ENCODE measurements at regions not wholly inside any gene's neighbourhood (a gene's known extent, or its start where the extent isn't known, plus 50 kb on each side); places are given as distances from the start of the nearest gene placed in this dataset.
"Not testable (repeated sequence)": the region's sequence is repeated elsewhere in the genome, so short reads cannot be mapped to it uniquely, and the experiment has no call there.

GRCh38 chr6:93889713-93890112 lies 470.4 kb upstream of the EPHA7 start:
- Histone ChIP-seq H3K36me3 (ENCODE audit: control insufficient read depth, insufficient read depth, low read length) (no peaks in the 10 kb centered on the region), H3K4me3 (ENCODE audit: extremely low read depth, insufficient read depth, low read length, poor library complexity, severe bottlenecking) (no peak overlapping the region), H3K27ac (ENCODE audit: low read depth, low read length, severe bottlenecking) (no peak overlapping the region), H3K4me1 (ENCODE audit: control insufficient read depth, insufficient read depth, low read length, poor library complexity, severe bottlenecking) (no peaks in the 10 kb centered on the region), H3K9me3 (ENCODE audit: control insufficient read depth, low read length) (no peaks in the 10 kb centered on the region)
- 100% methylated on average over 1 of the region's 2 CpGs; no CpG with 5 or more reads in 1 of the 2 experiments for WGBS, 2 experiments (ENCODE audit: insufficient coverage in 2 of 2)

GRCh38 chr6:93886416-93886815 lies 467.1 kb upstream of the EPHA7 start:
- WGBS, 2 experiments (ENCODE audit: insufficient coverage in 2 of 2): 89 to 92% methylated on average over 1 to 3 of the region's 4 CpGs
- Histone ChIP-seq H3K4me1 (ENCODE audit: control insufficient read depth, insufficient read depth, low read length, poor library complexity, severe bottlenecking) (no peaks in the 10 kb centered on the region), H3K36me3 (ENCODE audit: control insufficient read depth, insufficient read depth, low read length) (no peaks in the 10 kb centered on the region), H3K4me3 (ENCODE audit: extremely low read depth, insufficient read depth, low read length, poor library complexity, severe bottlenecking) (no peak overlapping the region), H3K9me3 (ENCODE audit: control insufficient read depth, low read length) (no peaks in the 10 kb centered on the region), H3K27ac (ENCODE audit: low read depth, low read length, severe bottlenecking) (no peak overlapping the region)

GRCh38 chr6:93859971-93860370 lies 440.6 kb upstream of the EPHA7 start:
- 32 to 39% methylated on average over 3 of the region's 3 CpGs for WGBS, 2 experiments (ENCODE audit: insufficient coverage in 2 of 2)
- H3K4me3 ChIP-seq (ENCODE audit: extremely low read depth, insufficient read depth, low read length, poor library complexity, severe bottlenecking): no peak overlapping the region
- H3K4me1 ChIP-seq (ENCODE audit: control insufficient read depth, insufficient read depth, low read length, poor library complexity, severe bottlenecking): no peaks in the 10 kb centered on the region
- no peak overlapping the region for H3K27ac ChIP-seq (ENCODE audit: low read depth, low read length, severe bottlenecking)
- H3K36me3 ChIP-seq (ENCODE audit: control insufficient read depth, insufficient read depth, low read length): no peaks in the 10 kb centered on the region
- no peaks in the 10 kb centered on the region for H3K9me3 ChIP-seq (ENCODE audit: control insufficient read depth, low read length)

GRCh38 chr6:93858213-93858612 lies 438.9 kb upstream of the EPHA7 start:
- Histone ChIP-seq H3K9me3 (ENCODE audit: control insufficient read depth, low read length) (no peaks in the 10 kb centered on the region), H3K27ac (ENCODE audit: low read depth, low read length, severe bottlenecking) (no peak overlapping the region), H3K36me3 (ENCODE audit: control insufficient read depth, insufficient read depth, low read length) (no peaks in the 10 kb centered on the region), H3K4me1 (ENCODE audit: control insufficient read depth, insufficient read depth, low read length, poor library complexity, severe bottlenecking) (no peaks in the 10 kb centered on the region), H3K4me3 (ENCODE audit: extremely low read depth, insufficient read depth, low read length, poor library complexity, severe bottlenecking) (no peak overlapping the region)
- WGBS, 2 experiments (ENCODE audit: insufficient coverage in 2 of 2): no CpG with 5 or more reads among the region's 2 CpGs

- Histone ChIP-seq H3K4me1 (ENCODE audit: control insufficient read depth, insufficient read depth, low read length, poor library complexity, severe bottlenecking) (no peaks in the 10 kb centered on the region), H3K4me3 (ENCODE audit: extremely low read depth, insufficient read depth, low read length, poor library complexity, severe bottlenecking) (no peak overlapping the region), H3K36me3 (ENCODE audit: control insufficient read depth, insufficient read depth, low read length) (no peaks in the 10 kb centered on the region), H3K9me3 (ENCODE audit: control insufficient read depth, low read length) (no peaks in the 10 kb centered on the region), H3K27ac (ENCODE audit: low read depth, low read length, severe bottlenecking) (peak overlapping the region; percentile 31)
- 93% methylated on average over 2 of the region's 4 CpGs; no CpG with 5 or more reads in 1 of the 2 experiments for WGBS, 2 experiments (ENCODE audit: insufficient coverage in 2 of 2)
These were observed 430.5 kb upstream of the EPHA7 start for GRCh38 chr6:93849857-93850256.

- Histone ChIP-seq H3K4me3 (ENCODE audit: extremely low read depth, insufficient read depth, low read length, poor library complexity, severe bottlenecking) (no peak overlapping the region), H3K27ac (ENCODE audit: low read depth, low read length, severe bottlenecking) (peak overlapping the region; percentile 52), H3K4me1 (ENCODE audit: control insufficient read depth, insufficient read depth, low read length, poor library complexity, severe bottlenecking) (no peaks in the 10 kb centered on the region), H3K36me3 (ENCODE audit: control insufficient read depth, insufficient read depth, low read length) (no peaks in the 10 kb centered on the region), H3K9me3 (ENCODE audit: control insufficient read depth, low read length) (no peaks in the 10 kb centered on the region)
- WGBS, 2 experiments (ENCODE audit: insufficient coverage in 2 of 2): 88% methylated on average over 3 of the region's 5 CpGs
These were observed 428.8 kb upstream of the EPHA7 start for GRCh38 chr6:93848031-93848742.

- no peak overlapping the region for H3K27ac ChIP-seq (ENCODE audit: low read depth, low read length, severe bottlenecking)
- H3K4me1 ChIP-seq (ENCODE audit: control insufficient read depth, insufficient read depth, low read length, poor library complexity, severe bottlenecking): no peaks in the 10 kb centered on the region
- no peak overlapping the region for H3K4me3 ChIP-seq (ENCODE audit: extremely low read depth, insufficient read depth, low read length, poor library complexity, severe bottlenecking)
- WGBS, 2 experiments (ENCODE audit: insufficient coverage in 2 of 2): no CpG with 5 or more reads among the region's 1 CpG
- no peaks in the 10 kb centered on the region for H3K36me3 ChIP-seq (ENCODE audit: control insufficient read depth, insufficient read depth, low read length)
- no peaks in the 10 kb centered on the region for H3K9me3 ChIP-seq (ENCODE audit: control insufficient read depth, low read length)
These were observed 422.8 kb upstream of the EPHA7 start for GRCh38 chr6:93842178-93842577.

GRCh38 chr6:93835451-93836145 lies 416.2 kb upstream of the EPHA7 start:
- H3K4me1 ChIP-seq (ENCODE audit: control insufficient read depth, insufficient read depth, low read length, poor library complexity, severe bottlenecking); H3K27ac ChIP-seq (ENCODE audit: low read depth, low read length, severe bottlenecking); H3K4me3 ChIP-seq (ENCODE audit: extremely low read depth, insufficient read depth, low read length, poor library complexity, severe bottlenecking); H3K9me3 ChIP-seq (ENCODE audit: control insufficient read depth, low read length); H3K36me3 ChIP-seq (ENCODE audit: control insufficient read depth, insufficient read depth, low read length): not testable (repeated sequence)
- WGBS, 2 experiments (ENCODE audit: insufficient coverage in 2 of 2): 47 to 50% methylated on average over 2 to 3 of the region's 8 CpGs

GRCh38 chr6:93835026-93835425 lies 415.7 kb upstream of the EPHA7 start:
- WGBS, 2 experiments (ENCODE audit: insufficient coverage in 2 of 2): 0% methylated on average over 1 of the region's 9 CpGs; no CpG with 5 or more reads in 1 of the 2 experiments
- not testable (repeated sequence) for H3K4me1 ChIP-seq (ENCODE audit: control insufficient read depth, insufficient read depth, low read length, poor library complexity, severe bottlenecking); H3K36me3 ChIP-seq (ENCODE audit: control insufficient read depth, insufficient read depth, low read length); H3K4me3 ChIP-seq (ENCODE audit: extremely low read depth, insufficient read depth, low read length, poor library complexity, severe bottlenecking); H3K9me3 ChIP-seq (ENCODE audit: control insufficient read depth, low read length); H3K27ac ChIP-seq (ENCODE audit: low read depth, low read length, severe bottlenecking)

- not testable (repeated sequence) for H3K4me1 ChIP-seq (ENCODE audit: control insufficient read depth, insufficient read depth, low read length, poor library complexity, severe bottlenecking); H3K36me3 ChIP-seq (ENCODE audit: control insufficient read depth, insufficient read depth, low read length); H3K27ac ChIP-seq (ENCODE audit: low read depth, low read length, severe bottlenecking); H3K4me3 ChIP-seq (ENCODE audit: extremely low read depth, insufficient read depth, low read length, poor library complexity, severe bottlenecking); H3K9me3 ChIP-seq (ENCODE audit: control insufficient read depth, low read length)
- 0 to 7% methylated on average over 2 to 3 of the region's 12 CpGs for WGBS, 2 experiments (ENCODE audit: insufficient coverage in 2 of 2)
These were observed 414.0 kb upstream of the EPHA7 start for GRCh38 chr6:93833326-93833725.

- H3K9me3 ChIP-seq (ENCODE audit: control insufficient read depth, low read length); H3K27ac ChIP-seq (ENCODE audit: low read depth, low read length, severe bottlenecking); H3K36me3 ChIP-seq (ENCODE audit: control insufficient read depth, insufficient read depth, low read length); H3K4me1 ChIP-seq (ENCODE audit: control insufficient read depth, insufficient read depth, low read length, poor library complexity, severe bottlenecking); H3K4me3 ChIP-seq (ENCODE audit: extremely low read depth, insufficient read depth, low read length, poor library complexity, severe bottlenecking): not testable (repeated sequence)
These were observed 410.4 kb upstream of the EPHA7 start for GRCh38 chr6:93829757-93830156.

All from mesodermal cell (in vitro differentiated cells).